MM.1S (cell line): ENCODE measurements at regions not wholly inside any gene's neighbourhood (a gene's known extent, or its start where the extent isn't known, plus 50 kb on each side); places are given as distances from the start of the nearest gene placed in this dataset.

Experiments used
- DNase-seq: peaks from one replicate; pipeline ENCODE4 v3.0.0-alpha.2; 2015
- H2AFZ ChIP-seq: fragments of 300-600 bp; sonication (generic); 2 replicates; pipeline ENCODE4 v1.6.0; 2016; ENCODE audit warnings: antibody characterized with exemption, low read length
- H3F3A ChIP-seq: fragments of 300-600 bp; sonication (generic); 2 replicates; pipeline ENCODE4 v1.6.1; 2016; ENCODE audit warnings: mild to moderate bottlenecking, antibody characterized with exemption, low read length, moderate library complexity, mixed read lengths; ENCODE audit not compliant: insufficient read depth
- H3K27ac ChIP-seq: fragments of 300-600 bp; sonication (generic); 2 replicates; pipeline ENCODE4 v1.5.1; 2016; ENCODE audit warnings: mild to moderate bottlenecking, low read length
- H3K27me3 ChIP-seq: fragments of 300-600 bp; sonication (generic); replicated peaks from 2 replicates; pipeline ENCODE4 v1.6.0; 2016; ENCODE audit warnings: low read length; ENCODE audit not compliant: insufficient read depth
- H3K36me3 ChIP-seq: fragments of 300-600 bp; sonication (generic); replicated peaks from 2 replicates; pipeline ENCODE4 v1.6.1; 2016; ENCODE audit warnings: mild to moderate bottlenecking, low read length, mixed read lengths; ENCODE audit not compliant: insufficient read depth
- H3K4me1 ChIP-seq: fragments of 300-600 bp; sonication (generic); 2 replicates; pipeline ENCODE4 v1.6.1; 2016; ENCODE audit warnings: low read length, mixed read lengths
- H3K4me2 ChIP-seq: fragments of 300-600 bp; sonication (generic); 2 replicates; pipeline ENCODE4 v1.6.0; 2016; ENCODE audit warnings: low read depth, low read length
- H3K4me3 ChIP-seq: fragments of 300-600 bp; sonication (generic); 2 replicates; pipeline ENCODE4 v1.5.1; 2016; ENCODE audit warnings: low read length, mixed read lengths
- H3K79me2 ChIP-seq: fragments of 300-600 bp; sonication (generic); 2 replicates; pipeline ENCODE4 v1.6.1; 2016; ENCODE audit warnings: mixed run types, low read length, mixed read lengths
- H3K9ac ChIP-seq: fragments of 300-600 bp; sonication (generic); 2 replicates; pipeline ENCODE4 v1.6.1; 2016; ENCODE audit warnings: low read length, mixed read lengths
- H3K9me2 ChIP-seq: fragments of 300-600 bp; sonication (generic); replicated peaks from 2 replicates; pipeline ENCODE4 v1.6.1; 2016; ENCODE audit warnings: mild to moderate bottlenecking, low read length, mixed read lengths; ENCODE audit not compliant: insufficient read depth
- H3K9me3 ChIP-seq: fragments of 300-600 bp; sonication (generic); replicated peaks from 2 replicates; pipeline ENCODE4 v1.6.1; 2016; ENCODE audit warnings: mild to moderate bottlenecking, low read length, mixed read lengths; ENCODE audit not compliant: insufficient read depth
- H4K20me1 ChIP-seq: fragments of 300-600 bp; sonication (generic); 2 replicates; pipeline ENCODE4 v1.6.1; 2016; ENCODE audit warnings: mild to moderate bottlenecking, low read length, moderate library complexity, mixed read lengths; ENCODE audit not compliant: insufficient read depth
- CTCF ChIP-seq: fragments of 300-600 bp; sonication (generic); IDR thresholded peaks from 2 replicates; pipeline ENCODE4 v1.5.1; 2016; ENCODE audit warnings: antibody characterized with exemption, low read length, mixed read lengths
- EZH2 ChIP-seq: fragments of 300-600 bp; sonication (generic); optimal IDR thresholded peaks from 2 replicates; pipeline ENCODE3; 2017; ENCODE audit warnings: low read depth, mild to moderate bottlenecking, antibody characterized with exemption, low read length, mixed read lengths
- EZH2phosphoT487 ChIP-seq: fragments of 300-600 bp; sonication (generic); IDR thresholded peaks from 2 replicates; pipeline ENCODE4 v1.6.1; 2018; ENCODE audit warnings: antibody characterized with exemption, low read length

- no peaks in the 10 kb centered on the region for H3K4me1 ChIP-seq
- H3K9ac ChIP-seq: no peak overlapping the region
- H3K4me3 ChIP-seq: no peak overlapping the region
- no peaks in the 10 kb centered on the region for H4K20me1 ChIP-seq
- H3K27ac ChIP-seq: no peak overlapping the region
- H3K36me3 ChIP-seq: no peaks in the 10 kb centered on the region
- no peaks in the 10 kb centered on the region for H3K27me3 ChIP-seq
- TF ChIP-seq EZH2 (no peak), CTCF (no peak), EZH2phosphoT487 (no peak)
- H3K9me2 ChIP-seq: no peaks in the 10 kb centered on the region
- no peak for DNase-seq
- no peaks in the 10 kb centered on the region for H3K9me3 ChIP-seq
- H3K4me2 ChIP-seq: no peak overlapping the region
- H3K79me2 ChIP-seq: no peaks in the 10 kb centered on the region
- H3F3A ChIP-seq: no peaks in the 10 kb centered on the region
- no peak overlapping the region for H2AFZ ChIP-seq
Observed at GRCh38 chr1:56376188-56376984, 203.0 kb downstream of the PLPP3 start.

GRCh38 chr1:56375326-56375804 is 204.0 kb downstream of the PLPP3 start:
- H4K20me1 ChIP-seq: no peaks in the 10 kb centered on the region
- DNase-seq: no peak
- no peaks in the 10 kb centered on the region for H3K27me3 ChIP-seq
- H3K9me3 ChIP-seq: no peaks in the 10 kb centered on the region
- no peak overlapping the region for H3K27ac ChIP-seq
- no peak for TF ChIP-seq EZH2
- no peak for TF ChIP-seq EZH2phosphoT487
- no peak for TF ChIP-seq CTCF
- no peaks in the 10 kb centered on the region for H3K4me1 ChIP-seq
- H3K4me2 ChIP-seq: no peak overlapping the region
- H3K4me3 ChIP-seq: no peak overlapping the region
- no peak overlapping the region for H2AFZ ChIP-seq
- no peaks in the 10 kb centered on the region for H3F3A ChIP-seq
- H3K9ac ChIP-seq: no peak overlapping the region
- no peaks in the 10 kb centered on the region for H3K36me3 ChIP-seq
- H3K9me2 ChIP-seq: no peaks in the 10 kb centered on the region
- H3K79me2 ChIP-seq: no peaks in the 10 kb centered on the region

- no peak for TF ChIP-seq CTCF
- no peak for TF ChIP-seq EZH2
- no peak for TF ChIP-seq EZH2phosphoT487
- Histone ChIP-seq H3F3A (no peaks in the 10 kb centered on the region), H3K4me3 (no peak overlapping the region), H3K36me3 (no peaks in the 10 kb centered on the region), H3K4me1 (no peaks in the 10 kb centered on the region), H3K27me3 (no peaks in the 10 kb centered on the region), H3K27ac (no peak overlapping the region), H3K4me2 (no peak overlapping the region), H3K9ac (no peak overlapping the region), H4K20me1 (no peaks in the 10 kb centered on the region), H3K9me2 (no peaks in the 10 kb centered on the region), H3K79me2 (no peaks in the 10 kb centered on the region), H3K9me3 (no peaks in the 10 kb centered on the region), H2AFZ (no peak overlapping the region)
- DNase-seq: no peak
Observed at GRCh38 chr1:56374026-56374974, 205.1 kb downstream of the PLPP3 start.
